NCI-H1092 (cell line): ENCODE measurements at regions not wholly inside any gene's neighbourhood (a gene's known extent, or its start where the extent isn't known, plus 50 kb on each side); places are given as distances from the start of the nearest gene placed in this dataset.
"Not testable (repeated sequence)": the region's sequence is repeated elsewhere in the genome, so short reads cannot be mapped to it uniquely, and the experiment has no call there.

Source experiments
- DNase-seq: peaks from one replicate; lab custom pipeline; 2025; lab: John Stamatoyannopoulos, UW

GRCh38 chr6:139539852-139540251 lies 165.4 kb upstream of the CITED2 start:
- no peak for DNase-seq

- DNase-seq: no peak
Measured at GRCh38 chr6:139538366-139538765, 163.9 kb upstream of the CITED2 start.

DNA sequence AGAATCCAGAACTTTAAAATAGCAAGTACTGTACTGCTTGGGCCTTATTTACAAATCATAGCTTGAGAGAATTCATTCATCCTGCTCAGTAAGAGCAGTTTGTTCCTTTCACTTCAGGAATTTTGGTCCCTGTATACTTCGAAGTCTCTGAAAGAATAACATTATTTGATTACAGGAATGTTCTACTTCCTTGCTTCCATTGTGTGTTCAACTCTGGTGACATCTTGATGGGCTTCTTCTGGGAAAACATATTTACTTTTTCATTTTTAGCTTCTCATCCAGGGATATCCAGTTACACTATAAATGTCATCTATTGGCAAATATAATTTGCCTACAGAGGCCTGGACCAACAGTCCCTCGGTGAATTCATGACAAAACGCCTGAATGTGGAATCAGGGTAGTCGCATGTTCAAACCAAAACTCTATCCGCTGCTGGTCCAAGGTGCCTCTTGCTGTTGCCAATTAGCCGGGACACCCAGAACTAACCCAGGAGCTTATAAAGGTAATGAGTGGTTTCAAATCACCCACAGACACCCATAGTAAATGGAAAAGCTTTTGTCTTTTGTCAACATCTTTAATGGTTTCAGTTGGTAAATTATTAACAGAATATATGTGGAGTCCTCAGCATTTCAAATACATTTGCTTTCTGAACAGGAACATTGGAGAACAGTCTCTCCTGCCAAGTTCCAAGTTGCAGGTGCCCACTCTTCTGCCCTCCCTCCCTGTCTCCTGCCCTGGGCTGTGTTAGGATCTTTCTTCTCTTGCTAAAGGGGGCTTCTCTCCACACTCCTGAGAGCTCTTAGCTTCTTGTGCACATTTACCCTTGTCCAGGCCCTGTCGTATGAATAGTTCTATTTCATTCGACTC lies 162.5 kb upstream of the CITED2 start:
- no peak for DNase-seq

DNA sequence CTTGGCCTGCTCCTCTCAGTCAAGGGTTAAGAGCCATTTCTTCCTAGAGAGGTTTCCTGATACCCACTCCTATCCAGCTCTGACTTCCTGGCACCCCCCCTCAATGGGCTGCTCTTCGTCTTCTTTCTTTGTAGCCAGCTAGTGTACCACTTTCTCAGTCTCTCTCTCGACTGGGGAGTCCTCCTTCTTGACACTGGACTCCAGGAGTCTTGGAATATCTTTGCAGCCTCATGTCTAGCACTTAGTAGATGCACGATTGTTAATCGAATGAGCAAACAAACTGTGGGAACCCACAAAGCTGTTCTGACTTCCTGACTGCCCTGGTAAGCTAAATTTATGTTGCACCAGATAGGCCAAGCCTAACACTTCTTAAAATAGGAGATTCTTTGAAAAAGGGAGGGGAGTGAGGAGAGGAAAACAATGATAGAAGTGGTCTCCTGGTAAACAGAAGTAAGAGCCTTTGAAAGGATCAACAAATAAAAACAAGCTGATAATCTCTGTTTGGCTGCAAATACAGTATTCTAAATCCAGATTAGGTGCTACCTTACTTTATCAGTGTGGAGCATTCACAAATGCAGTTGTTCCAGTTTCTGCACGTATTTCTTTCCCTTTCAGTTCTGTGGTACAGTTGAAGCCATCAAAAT lies 160.1 kb upstream of the CITED2 start:
- DNase-seq: no peak

DNA sequence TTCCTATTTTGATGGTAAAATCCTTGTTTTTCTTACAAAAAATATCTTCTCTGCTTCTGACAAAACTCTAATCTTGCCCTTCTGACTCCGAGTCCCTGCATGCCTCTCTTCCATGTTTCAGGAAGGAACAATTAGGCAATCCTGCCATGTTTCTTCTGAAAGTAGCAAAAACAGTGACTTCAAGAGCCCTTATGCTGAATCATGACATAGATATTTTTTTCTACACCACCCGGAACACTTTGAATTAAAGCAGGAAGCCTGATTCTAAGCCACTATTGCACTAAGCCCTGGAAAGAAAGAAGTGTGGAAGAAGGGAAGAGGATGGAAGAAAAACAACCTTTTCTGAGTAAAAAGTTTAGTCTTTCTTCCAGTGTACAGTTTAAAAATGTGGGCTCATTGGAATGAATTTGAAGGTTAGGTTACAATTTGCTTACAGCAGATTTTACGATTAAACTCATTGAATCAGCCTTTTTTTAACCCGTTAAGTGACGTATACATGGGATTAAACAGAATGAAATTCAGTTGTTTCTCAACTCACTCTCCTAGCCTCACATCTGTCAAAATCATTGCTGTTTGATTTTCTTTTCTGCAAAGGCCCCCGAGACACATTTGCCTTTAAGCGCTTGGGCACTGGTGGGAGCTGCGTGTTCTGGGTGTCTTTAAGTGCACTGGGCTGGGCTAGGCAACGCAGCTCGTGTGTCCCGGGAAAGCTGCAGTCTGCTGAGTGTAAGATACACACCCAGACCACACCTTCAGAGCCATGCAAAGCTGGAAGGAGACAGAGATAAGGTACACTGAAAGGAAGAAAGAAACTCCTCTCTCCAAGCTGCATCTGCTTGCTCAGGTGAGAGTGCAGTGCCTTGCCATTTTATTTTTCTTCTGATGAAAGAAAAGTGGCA lies 159.4 kb upstream of the CITED2 start:
- DNase-seq: no peak

GRCh38 chr6:139533171-139533570 lies 158.7 kb upstream of the CITED2 start:
- DNase-seq: no peak

GRCh38 chr6:139531148-139532115 lies 157.0 kb upstream of the CITED2 start:
- no peak for DNase-seq

DNA sequence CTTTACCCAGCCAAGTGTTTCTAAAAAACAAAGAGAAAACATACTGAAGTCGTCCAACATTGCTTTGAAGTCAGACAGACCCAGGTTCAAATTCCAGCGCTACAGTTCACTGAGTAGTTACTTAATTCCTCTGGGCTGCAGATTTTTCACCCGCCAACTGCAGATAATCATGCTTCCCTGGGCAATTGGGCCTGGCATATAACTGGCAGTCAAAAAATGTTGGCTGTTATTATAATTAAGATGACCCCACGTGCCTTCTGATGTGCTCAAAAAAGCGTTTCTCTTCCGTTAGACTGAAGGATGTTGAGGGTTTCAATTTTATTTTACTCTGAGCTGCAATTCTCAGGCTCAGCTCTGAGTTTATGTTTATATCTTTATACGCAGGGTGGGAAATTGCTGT lies 156.1 kb upstream of the CITED2 start:
- DNase-seq: no peak

- no peak for DNase-seq
Measured at GRCh38 chr6:139529420-139529819, 155.0 kb upstream of the CITED2 start.

DNA sequence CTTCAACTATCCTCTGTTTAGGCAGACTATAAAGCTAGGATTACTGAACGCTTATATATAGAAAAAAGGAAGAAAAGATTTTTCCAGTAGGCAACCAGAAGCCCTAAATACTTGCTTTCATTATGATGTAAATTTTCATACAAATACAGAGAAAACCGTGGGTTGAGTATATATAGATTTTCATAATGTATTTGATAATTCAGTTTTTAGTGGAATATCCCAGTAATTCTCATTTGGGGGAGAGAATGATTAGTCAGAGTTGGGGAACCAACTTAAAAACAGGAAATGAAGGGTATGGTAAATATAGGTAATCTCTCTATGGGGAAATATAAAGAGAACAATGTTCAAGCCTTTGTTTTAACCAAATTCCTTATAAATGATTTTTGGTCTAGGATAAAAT lies 154.0 kb upstream of the CITED2 start:
- no peak for DNase-seq

GRCh38 chr6:139525415-139525814 lies 151.0 kb upstream of the CITED2 start:
- no peak for DNase-seq

- no peak for DNase-seq
Measured at GRCh38 chr6:139523986-139524385, 149.5 kb upstream of the CITED2 start.

DNA sequence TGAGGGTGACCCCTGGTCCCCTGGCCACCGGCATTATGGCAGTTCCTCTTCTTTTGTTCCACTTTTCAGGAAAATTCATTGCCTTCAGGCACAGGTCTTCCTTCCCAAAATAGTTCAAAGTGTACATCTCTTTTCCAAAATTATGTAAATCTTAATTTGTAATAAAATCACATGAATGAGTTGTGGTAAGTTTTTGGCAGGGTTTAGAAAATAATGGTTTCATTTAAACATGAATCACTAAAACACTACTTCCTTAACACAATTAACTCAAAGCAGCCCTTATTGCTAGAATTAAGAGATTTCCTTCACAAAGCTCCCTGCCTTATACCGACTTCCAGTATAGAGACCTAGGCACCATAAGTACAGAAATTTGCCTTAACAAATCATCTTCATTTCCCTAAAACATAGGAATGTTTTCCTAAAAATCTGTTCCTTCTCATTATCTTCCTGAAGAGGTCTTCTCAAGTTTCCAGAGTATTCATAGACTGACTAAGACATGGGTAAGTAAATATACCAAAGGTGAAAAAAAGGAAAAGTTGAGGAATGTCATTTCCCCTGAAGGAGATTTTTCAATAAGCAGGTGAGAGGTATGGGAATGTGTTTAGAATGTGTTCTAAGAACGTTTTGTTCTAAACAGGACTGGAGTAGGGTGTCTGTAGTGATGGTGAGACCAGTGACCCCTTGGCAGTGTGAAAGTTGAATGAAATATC lies 148.2 kb upstream of the CITED2 start:
- DNase-seq: no peak

GRCh38 chr6:139521338-139521737 lies 146.9 kb upstream of the CITED2 start:
- DNase-seq: no peak

DNA sequence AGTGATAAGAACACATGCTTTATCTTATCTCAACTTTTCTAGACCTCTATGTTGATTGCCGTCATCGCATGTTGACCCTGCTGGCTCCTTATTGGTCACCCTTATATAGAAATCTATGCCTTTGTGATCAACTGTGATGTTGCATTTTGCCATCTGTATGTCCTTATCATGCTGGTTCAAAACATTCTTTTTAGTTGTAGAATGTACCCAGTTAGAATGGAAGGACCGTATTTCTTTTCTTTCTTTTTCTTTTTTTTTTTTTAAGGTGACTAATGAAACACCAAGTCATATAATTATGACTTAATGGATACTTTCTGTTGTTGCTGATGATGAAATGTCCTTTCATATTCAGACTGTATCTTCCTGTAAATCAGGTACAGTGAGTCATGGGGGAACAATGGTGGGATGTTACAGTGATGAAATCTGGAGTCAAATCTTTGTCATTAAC lies 145.9 kb upstream of the CITED2 start:
- no peak for DNase-seq

GRCh38 chr6:139519571-139520031 lies 145.2 kb upstream of the CITED2 start:
- DNase-seq: no peak

- DNase-seq: no peak
Measured at GRCh38 chr6:139519097-139519496, 144.6 kb upstream of the CITED2 start.

GRCh38 chr6:139518556-139519091 lies 144.2 kb upstream of the CITED2 start:
- DNase-seq: no peak

DNA sequence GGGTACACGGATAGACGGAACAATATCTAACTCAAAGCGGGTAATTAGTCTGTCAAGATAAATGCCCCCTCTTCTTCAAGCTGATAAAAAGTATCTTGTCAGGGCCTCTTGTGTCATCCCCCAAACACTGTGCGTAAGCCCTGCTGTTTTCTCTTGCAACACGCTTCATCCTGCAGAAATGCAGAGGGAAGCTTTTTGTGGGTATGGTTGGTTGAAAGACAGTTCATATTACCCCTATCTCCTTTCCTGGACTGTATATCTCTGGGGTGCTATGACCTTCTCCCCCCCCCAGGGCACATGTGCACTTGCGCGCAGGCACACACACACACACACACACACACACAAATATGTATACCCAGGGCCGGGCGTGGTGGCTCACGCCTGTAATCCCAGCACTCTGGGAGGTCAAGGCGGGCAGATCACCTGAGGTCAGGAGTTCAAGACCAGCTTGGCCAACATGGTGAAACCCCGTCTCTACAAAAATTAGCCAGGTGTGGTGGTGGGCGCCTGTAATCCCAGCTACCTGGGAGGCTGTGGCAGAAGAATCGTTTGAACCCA lies 143.6 kb upstream of the CITED2 start:
- DNase-seq: not testable (repeated sequence)

DNA sequence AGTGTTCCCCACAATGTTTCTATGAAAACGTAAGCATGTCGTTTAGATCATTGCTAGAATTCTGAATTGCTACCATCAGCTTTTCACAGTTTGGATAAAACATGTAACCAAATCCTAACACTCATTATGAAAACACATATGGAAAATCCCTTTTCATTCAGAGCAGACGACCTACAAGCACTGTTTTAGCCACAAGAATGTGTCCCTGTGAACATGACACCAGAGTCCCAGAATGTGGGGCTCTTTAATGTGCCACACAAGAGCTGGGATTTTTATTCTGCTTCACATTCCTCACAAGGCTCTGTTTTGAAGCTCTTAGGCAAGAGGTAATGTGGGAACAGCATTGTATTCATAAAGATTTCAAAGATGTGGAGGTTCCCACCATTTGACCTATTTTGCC lies 141.1 kb upstream of the CITED2 start:
- DNase-seq: no peak
